Panc1 (cell line): ENCODE measurements at regions not wholly inside any gene's neighbourhood (a gene's known extent, or its start where the extent isn't known, plus 50 kb on each side); places are given as distances from the start of the nearest gene placed in this dataset.
"Not testable (repeated sequence)": the region's sequence is repeated elsewhere in the genome, so short reads cannot be mapped to it uniquely, and the experiment has no call there.

ENCODE experiments used
- ATAC-seq: fragments of 200-7000 bp; cut with Tn5 transposase; 2 replicates; pipeline ENCODE4 v1.9.1; 2020; ENCODE audit warnings: mild to moderate bottlenecking, moderate library complexity
- BruUV-seq: library from RNA; stranded (reverse); fragments of 400-500 nt; replicated peaks from 2 replicates; lab custom pipeline; 2021; lab: Mats Ljungman, UMichigan
- CTCF ChIA-PET: fragments of 300-600 bp; sonication (Branson Sonifier 250); formaldehyde crosslinking; loops from one replicate; lab custom pipeline; 2022; ENCODE audit warnings: antibody characterized with exemption; lab: Charles Lee
- POLR2A ChIA-PET: fragments of 300-600 bp; sonication (Branson Sonifier 250); formaldehyde crosslinking; loops from one replicate; lab custom pipeline; 2022; ENCODE audit warnings: antibody characterized with exemption; lab: Charles Lee
- DNase-seq: peaks from one replicate; pipeline ENCODE4 v3.0.0-alpha.2; 2010; ENCODE audit warnings: low read depth, low spot score
- H3K27ac ChIP-seq: 2 replicates; pipeline ENCODE4 v1.5.1; 2011; ENCODE audit warnings: mild to moderate bottlenecking, low read length, inconsistent platforms
- H3K27me3 ChIP-seq: fragments of 200-500 bp; sonication (Bioruptor generic); 2 replicates; pipeline ENCODE4 v1.6.0; 2014; ENCODE audit warnings: low read length, inconsistent platforms; ENCODE audit not compliant: control insufficient read depth, insufficient read depth
- H3K36me3 ChIP-seq: fragments of 200-500 bp; sonication (Bioruptor generic); 2 replicates; pipeline ENCODE4 v1.5.1; 2014; ENCODE audit warnings: inconsistent platforms, mild to moderate bottlenecking, low read length, moderate library complexity; ENCODE audit not compliant: control insufficient read depth, insufficient read depth
- H3K4me1 ChIP-seq: 2 replicates; pipeline ENCODE4 v1.5.1; 2011; ENCODE audit warnings: inconsistent platforms, mild to moderate bottlenecking, low read length, moderate library complexity; ENCODE audit not compliant: control insufficient read depth, insufficient read depth
- H3K4me3 ChIP-seq, 2 experiments: 2 replicates each; pipeline ENCODE4 v1.5.1; 2011 to 2012; ENCODE audit warnings: low read depth in 2 of 2, low read length in 2 of 2, mild to moderate bottlenecking in 2 of 2, inconsistent platforms in 1 of 2, moderate library complexity in 1 of 2
- H3K9me3 ChIP-seq: fragments of 200-500 bp; sonication (Bioruptor generic); 2 replicates; pipeline ENCODE4 v1.5.1; 2014; ENCODE audit warnings: low read depth, mild to moderate bottlenecking, inconsistent platforms, low read length, moderate library complexity; ENCODE audit not compliant: control insufficient read depth, insufficient read depth
- POLR2AphosphoS5 ChIP-seq: IDR thresholded peaks from 2 replicates; pipeline ENCODE4 v1.6.1; 2012; ENCODE audit warnings: mild to moderate bottlenecking, low read depth, low read length, moderate library complexity
- SIN3A ChIP-seq: IDR thresholded peaks from 2 replicates; pipeline ENCODE4 v1.6.1; 2012; ENCODE audit warnings: low read depth, mild to moderate bottlenecking, low read length, moderate library complexity, borderline replicate concordance; ENCODE audit not compliant: insufficient read depth
- TCF7L2 ChIP-seq: IDR thresholded peaks from 2 replicates; pipeline ENCODE4 v1.6.1; 2011; ENCODE audit warnings: mild to moderate bottlenecking, low read depth, low read length, inconsistent platforms
- in situ Hi-C: cut with HindIII; loops from 2 replicates; pipeline ENCODE4 v1.10.0; 2016; ENCODE audit warnings: low sequenced_read_pairs, low pct_unique_long_range_greater_than_20kb
- intact Hi-C: fragments of 100-400 bp; cut with micrococcal nuclease; formaldehyde crosslinking; loops from one replicate; pipeline ENCODE4 v1.10.0; 2022; ENCODE audit not compliant: unreplicated experiment
- TF ChIP-seq, protein P1 (sequence below): fragments of 450-650 bp; IDR thresholded peaks from 2 replicates; pipeline ENCODE4 v1.5.1; 2017; ENCODE audit warnings: mild to moderate bottlenecking
- TF ChIP-seq, protein P2 (sequence below), 2 experiments: IDR thresholded peaks; 2 replicates each; pipeline ENCODE4 v1.6.1; 2011 to 2012; ENCODE audit warnings: low read depth in 2 of 2, control low read depth in 1 of 2, low read length in 1 of 2, mild to moderate bottlenecking in 1 of 2, moderate library complexity in 1 of 2; ENCODE audit not compliant: insufficient read depth in 1 of 2

DNA sequence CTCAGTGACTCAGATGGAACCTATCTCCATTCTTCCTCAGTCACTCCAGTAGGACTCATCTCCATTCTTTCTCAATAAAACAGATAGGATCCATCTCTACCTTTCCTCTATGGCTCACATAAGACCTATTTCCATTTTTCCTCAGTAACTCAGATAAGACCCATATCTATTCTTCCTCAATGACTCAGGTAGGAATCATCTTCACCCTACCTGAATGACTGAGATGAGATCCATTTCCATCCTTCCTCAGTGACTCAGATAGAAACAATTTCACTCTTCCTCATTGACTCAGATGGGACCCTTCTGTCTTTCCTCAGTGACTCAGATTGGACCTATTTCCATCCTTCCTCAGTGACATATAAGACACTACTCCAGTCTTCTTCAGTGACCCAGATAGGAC is 165.1 kb downstream of the FBXO4 start:
- no peak for ATAC-seq
- CTCF ChIA-PET, result no interaction called here
- POLR2A ChIA-PET, result no interaction called here

DNA sequence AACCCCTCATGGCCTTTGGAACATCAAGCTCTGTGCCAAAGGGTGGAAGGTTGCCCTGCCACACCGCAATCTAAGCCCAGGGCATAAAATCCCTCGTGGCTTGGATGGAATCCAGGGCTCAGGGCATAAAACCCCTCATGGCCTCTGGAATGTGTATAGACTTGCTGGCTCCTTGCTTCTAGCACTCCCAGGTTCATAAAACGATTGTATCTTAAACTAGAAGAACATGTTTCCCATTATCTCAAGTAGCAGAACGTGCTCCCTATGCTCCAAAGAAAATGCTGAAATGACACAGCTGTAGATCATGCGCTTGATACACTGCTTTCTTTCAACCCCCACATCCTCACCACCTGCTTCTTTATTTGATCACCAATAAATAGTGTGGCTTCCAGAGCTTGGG is 174.8 kb downstream of the FBXO4 start:
- H3K36me3 ChIP-seq, POLR2A ChIA-PET, H3K9me3 ChIP-seq, H3K4me1 ChIP-seq, DNase-seq, intact Hi-C loops, in situ Hi-C loops, BruUV-seq, ATAC-seq, H3K27ac ChIP-seq, CTCF ChIA-PET, H3K4me3 ChIP-seq, H3K27me3 ChIP-seq: not testable (repeated sequence)

More for the DNA sequence above, 165.1 kb downstream of the FBXO4 start:
- Histone ChIP-seq H3K36me3 (no peaks in the 10 kb centered on the region), H3K4me1 (no peaks in the 10 kb centered on the region), H3K4me3 (no peak overlapping the region), H3K27ac (no peak overlapping the region), H3K27me3 (no peaks in the 10 kb centered on the region), H3K9me3 (no peaks in the 10 kb centered on the region)
- TF ChIP-seq SIN3A (no peak), POLR2AphosphoS5 (no peak), TCF7L2 (no peak)
- TF ChIP-seq, protein P1, sequence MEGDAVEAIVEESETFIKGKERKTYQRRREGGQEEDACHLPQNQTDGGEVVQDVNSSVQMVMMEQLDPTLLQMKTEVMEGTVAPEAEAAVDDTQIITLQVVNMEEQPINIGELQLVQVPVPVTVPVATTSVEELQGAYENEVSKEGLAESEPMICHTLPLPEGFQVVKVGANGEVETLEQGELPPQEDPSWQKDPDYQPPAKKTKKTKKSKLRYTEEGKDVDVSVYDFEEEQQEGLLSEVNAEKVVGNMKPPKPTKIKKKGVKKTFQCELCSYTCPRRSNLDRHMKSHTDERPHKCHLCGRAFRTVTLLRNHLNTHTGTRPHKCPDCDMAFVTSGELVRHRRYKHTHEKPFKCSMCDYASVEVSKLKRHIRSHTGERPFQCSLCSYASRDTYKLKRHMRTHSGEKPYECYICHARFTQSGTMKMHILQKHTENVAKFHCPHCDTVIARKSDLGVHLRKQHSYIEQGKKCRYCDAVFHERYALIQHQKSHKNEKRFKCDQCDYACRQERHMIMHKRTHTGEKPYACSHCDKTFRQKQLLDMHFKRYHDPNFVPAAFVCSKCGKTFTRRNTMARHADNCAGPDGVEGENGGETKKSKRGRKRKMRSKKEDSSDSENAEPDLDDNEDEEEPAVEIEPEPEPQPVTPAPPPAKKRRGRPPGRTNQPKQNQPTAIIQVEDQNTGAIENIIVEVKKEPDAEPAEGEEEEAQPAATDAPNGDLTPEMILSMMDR, result no peak
- TF ChIP-seq, protein P2, sequence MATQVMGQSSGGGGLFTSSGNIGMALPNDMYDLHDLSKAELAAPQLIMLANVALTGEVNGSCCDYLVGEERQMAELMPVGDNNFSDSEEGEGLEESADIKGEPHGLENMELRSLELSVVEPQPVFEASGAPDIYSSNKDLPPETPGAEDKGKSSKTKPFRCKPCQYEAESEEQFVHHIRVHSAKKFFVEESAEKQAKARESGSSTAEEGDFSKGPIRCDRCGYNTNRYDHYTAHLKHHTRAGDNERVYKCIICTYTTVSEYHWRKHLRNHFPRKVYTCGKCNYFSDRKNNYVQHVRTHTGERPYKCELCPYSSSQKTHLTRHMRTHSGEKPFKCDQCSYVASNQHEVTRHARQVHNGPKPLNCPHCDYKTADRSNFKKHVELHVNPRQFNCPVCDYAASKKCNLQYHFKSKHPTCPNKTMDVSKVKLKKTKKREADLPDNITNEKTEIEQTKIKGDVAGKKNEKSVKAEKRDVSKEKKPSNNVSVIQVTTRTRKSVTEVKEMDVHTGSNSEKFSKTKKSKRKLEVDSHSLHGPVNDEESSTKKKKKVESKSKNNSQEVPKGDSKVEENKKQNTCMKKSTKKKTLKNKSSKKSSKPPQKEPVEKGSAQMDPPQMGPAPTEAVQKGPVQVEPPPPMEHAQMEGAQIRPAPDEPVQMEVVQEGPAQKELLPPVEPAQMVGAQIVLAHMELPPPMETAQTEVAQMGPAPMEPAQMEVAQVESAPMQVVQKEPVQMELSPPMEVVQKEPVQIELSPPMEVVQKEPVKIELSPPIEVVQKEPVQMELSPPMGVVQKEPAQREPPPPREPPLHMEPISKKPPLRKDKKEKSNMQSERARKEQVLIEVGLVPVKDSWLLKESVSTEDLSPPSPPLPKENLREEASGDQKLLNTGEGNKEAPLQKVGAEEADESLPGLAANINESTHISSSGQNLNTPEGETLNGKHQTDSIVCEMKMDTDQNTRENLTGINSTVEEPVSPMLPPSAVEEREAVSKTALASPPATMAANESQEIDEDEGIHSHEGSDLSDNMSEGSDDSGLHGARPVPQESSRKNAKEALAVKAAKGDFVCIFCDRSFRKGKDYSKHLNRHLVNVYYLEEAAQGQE (IDR thresholded peaks at IDR 0.05; ENCODE audit: insufficient read depth in 1 of 2, low read depth in 2 of 2, low read length in 1 of 2), result no peak
- no peak for DNase-seq
- intact Hi-C loops (no loop called here), in situ Hi-C loops (no loop called here)
- no TSS peak for BruUV-seq

DNA sequence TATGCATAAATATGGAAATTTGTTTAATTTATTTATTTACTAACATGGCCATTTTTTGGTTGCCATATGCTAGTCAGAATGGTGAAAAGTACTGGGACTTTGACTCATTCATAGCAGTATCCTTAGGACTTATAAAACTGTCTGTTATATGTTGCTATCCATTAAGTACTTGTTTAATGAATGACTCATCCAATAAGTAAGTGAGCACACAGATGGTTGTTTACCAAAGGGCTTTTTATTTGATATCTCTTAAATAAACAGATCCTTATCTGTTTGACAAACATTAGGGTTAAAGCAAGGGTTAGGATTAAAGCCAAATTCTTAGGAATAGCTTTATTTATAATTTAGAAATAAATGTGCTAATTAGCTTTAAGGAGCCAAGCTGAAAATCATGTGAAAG is 183.4 kb downstream of the FBXO4 start:
- Histone ChIP-seq H3K4me3 (no peak overlapping the region), H3K4me1 (no peaks in the 10 kb centered on the region), H3K36me3 (no peaks in the 10 kb centered on the region), H3K27me3 (no peaks in the 10 kb centered on the region), H3K27ac (no peak overlapping the region), H3K9me3 (no peaks in the 10 kb centered on the region)
- ATAC-seq (no peak), DNase-seq (no peak)
- POLR2A ChIA-PET, result no interaction called here
- intact Hi-C loops, result no loop called here
- CTCF ChIA-PET, result no interaction called here
- BruUV-seq, result no TSS peak
- TF ChIP-seq, protein P1, result no peak
- TF ChIP-seq TCF7L2 (no peak), POLR2AphosphoS5 (no peak), SIN3A (no peak)
- TF ChIP-seq, protein P2 (IDR thresholded peaks at IDR 0.05; ENCODE audit: insufficient read depth in 1 of 2, low read depth in 2 of 2, low read length in 1 of 2), result no peak
- in situ Hi-C loops, result no loop called here
